Neural crest cell (in vitro differentiated cells): ENCODE measurements at regions not wholly inside any gene's neighbourhood (a gene's known extent, or its start where the extent isn't known, plus 50 kb on each side); places are given as distances from the start of the nearest gene placed in this dataset.
A peak's percentile ranks its signal among the peaks of the same experiment; 100 is the strongest.
"Not testable (repeated sequence)": the region's sequence is repeated elsewhere in the genome, so short reads cannot be mapped to it uniquely, and the experiment has no call there.

Source experiments
- DNase-seq: peaks from one replicate; pipeline ENCODE4 v3.0.0; 2021; ENCODE audit warnings: low read depth, mixed read lengths, low spot score
- H3K27ac Mint-ChIP-seq: one replicate; pipeline ENCODE4 v1.8.0; 2021; ENCODE audit warnings: mild to moderate bottlenecking, mixed read lengths; ENCODE audit not compliant: unreplicated experiment
- H3K27me3 Mint-ChIP-seq: 2 replicates; pipeline ENCODE4 v1.8.0; 2021; ENCODE audit warnings: low read depth, mild to moderate bottlenecking, mixed read lengths
- H3K36me3 Mint-ChIP-seq: 2 replicates; pipeline ENCODE4 v1.8.0; 2021; ENCODE audit warnings: low read depth, mild to moderate bottlenecking, mixed read lengths
- H3K4me1 Mint-ChIP-seq: 2 replicates; pipeline ENCODE4 v1.8.0; 2021; ENCODE audit warnings: mixed read lengths
- H3K4me3 Mint-ChIP-seq: one replicate; pipeline ENCODE4 v1.8.0; 2021; ENCODE audit warnings: mild to moderate bottlenecking, mixed read lengths
- H3K9me3 Mint-ChIP-seq: 2 replicates; pipeline ENCODE4 v1.8.0; 2021; ENCODE audit warnings: mixed read lengths
- CTCF ChIP-seq: fragments of 200-600 bp; sonication (generic); conservative IDR thresholded peaks from 2 replicates; pipeline ENCODE4 v1.5.0; 2021; ENCODE audit warnings: antibody characterized with exemption, mild to moderate bottlenecking

- not testable (repeated sequence) for H3K4me3 Mint-ChIP-seq, H3K36me3 Mint-ChIP-seq, H3K27me3 Mint-ChIP-seq, DNase-seq, H3K27ac Mint-ChIP-seq
- peaks cover 12% of the 10 kb centered on the region for H3K9me3 Mint-ChIP-seq
- peaks cover 15% of the 10 kb centered on the region for H3K4me1 Mint-ChIP-seq
Observed at GRCh38 chr5:97234380-97234779, 51.3 kb upstream of the RIOK2 start.

GRCh38 chr5:97242341-97242740 lies 59.3 kb upstream of the RIOK2 start:
- no peak overlapping the region for H3K4me3 Mint-ChIP-seq
- H3K36me3 Mint-ChIP-seq, result peaks cover 9% of the 10 kb centered on the region
- H3K27me3 Mint-ChIP-seq, result no peaks in the 10 kb centered on the region
- TF ChIP-seq CTCF, result no peak
- no peak for DNase-seq
- H3K4me1 Mint-ChIP-seq, result peaks cover 25% of the 10 kb centered on the region
- no peak overlapping the region for H3K27ac Mint-ChIP-seq
- H3K9me3 Mint-ChIP-seq, result peaks cover 6% of the 10 kb centered on the region

GRCh38 chr5:97243353-97243752 lies 60.3 kb upstream of the RIOK2 start:
- TF ChIP-seq CTCF, result no peak
- Mint-ChIP-seq H3K27me3 (no peaks in the 10 kb centered on the region), H3K27ac (no peak overlapping the region), H3K9me3 (peaks cover 7% of the 10 kb centered on the region), H3K4me3 (no peak overlapping the region), H3K36me3 (peaks cover 9% of the 10 kb centered on the region), H3K4me1 (peaks cover 25% of the 10 kb centered on the region)
- no peak for DNase-seq

- Mint-ChIP-seq H3K4me1 (peaks cover 25% of the 10 kb centered on the region), H3K9me3 (peaks cover 11% of the 10 kb centered on the region), H3K27me3 (no peaks in the 10 kb centered on the region), H3K27ac (no peak overlapping the region), H3K36me3 (peaks cover 4% of the 10 kb centered on the region), H3K4me3 (no peak overlapping the region)
- peak; percentile 3 for DNase-seq
- no peak for TF ChIP-seq CTCF
Observed at GRCh38 chr5:97245386-97245785, 62.3 kb upstream of the RIOK2 start.

GRCh38 chr5:97250113-97250512 lies 67.1 kb upstream of the RIOK2 start:
- no peaks in the 10 kb centered on the region for H3K36me3 Mint-ChIP-seq
- DNase-seq, result no peak
- TF ChIP-seq CTCF, result no peak
- H3K9me3 Mint-ChIP-seq, result peaks cover 12% of the 10 kb centered on the region
- no peak overlapping the region for H3K27ac Mint-ChIP-seq
- H3K27me3 Mint-ChIP-seq, result no peaks in the 10 kb centered on the region
- H3K4me3 Mint-ChIP-seq, result no peak overlapping the region
- H3K4me1 Mint-ChIP-seq, result peaks cover 12% of the 10 kb centered on the region

GRCh38 chr5:97266076-97266475 lies 83.0 kb upstream of the RIOK2 start:
- no peak for TF ChIP-seq CTCF
- Mint-ChIP-seq H3K4me1 (no peaks in the 10 kb centered on the region), H3K9me3 (no peaks in the 10 kb centered on the region), H3K27me3 (no peaks in the 10 kb centered on the region), H3K36me3 (no peaks in the 10 kb centered on the region), H3K4me3 (no peak overlapping the region), H3K27ac (no peak overlapping the region)
- no peak for DNase-seq
